ENCODE measurements at regions not wholly inside any gene's neighbourhood (a gene's known extent, or its start where the extent isn't known, plus 50 kb on each side); places are given as distances from the start of the nearest gene placed in this dataset.

DNA sequence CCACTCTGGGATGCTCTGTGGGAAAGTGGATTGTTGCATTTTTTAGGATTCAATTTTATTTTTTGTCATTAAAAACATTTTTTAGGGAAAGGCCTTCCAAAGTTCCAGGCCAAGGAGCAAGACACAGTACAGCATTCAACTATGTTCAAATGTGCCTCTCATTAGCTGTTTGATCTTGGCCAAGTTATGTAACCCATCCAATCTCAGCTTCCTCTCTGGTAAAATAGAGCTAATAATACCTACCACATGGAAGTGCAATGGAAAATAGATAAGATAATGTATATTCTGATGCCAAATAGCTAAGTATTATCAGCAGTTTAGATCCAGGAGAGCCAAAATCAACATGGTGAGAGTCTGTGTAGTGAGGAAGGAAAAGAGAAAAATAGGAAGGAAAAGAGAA lies 220.3 kb upstream of the SESN3 start:
- TF ChIP-seq, protein P1, sequence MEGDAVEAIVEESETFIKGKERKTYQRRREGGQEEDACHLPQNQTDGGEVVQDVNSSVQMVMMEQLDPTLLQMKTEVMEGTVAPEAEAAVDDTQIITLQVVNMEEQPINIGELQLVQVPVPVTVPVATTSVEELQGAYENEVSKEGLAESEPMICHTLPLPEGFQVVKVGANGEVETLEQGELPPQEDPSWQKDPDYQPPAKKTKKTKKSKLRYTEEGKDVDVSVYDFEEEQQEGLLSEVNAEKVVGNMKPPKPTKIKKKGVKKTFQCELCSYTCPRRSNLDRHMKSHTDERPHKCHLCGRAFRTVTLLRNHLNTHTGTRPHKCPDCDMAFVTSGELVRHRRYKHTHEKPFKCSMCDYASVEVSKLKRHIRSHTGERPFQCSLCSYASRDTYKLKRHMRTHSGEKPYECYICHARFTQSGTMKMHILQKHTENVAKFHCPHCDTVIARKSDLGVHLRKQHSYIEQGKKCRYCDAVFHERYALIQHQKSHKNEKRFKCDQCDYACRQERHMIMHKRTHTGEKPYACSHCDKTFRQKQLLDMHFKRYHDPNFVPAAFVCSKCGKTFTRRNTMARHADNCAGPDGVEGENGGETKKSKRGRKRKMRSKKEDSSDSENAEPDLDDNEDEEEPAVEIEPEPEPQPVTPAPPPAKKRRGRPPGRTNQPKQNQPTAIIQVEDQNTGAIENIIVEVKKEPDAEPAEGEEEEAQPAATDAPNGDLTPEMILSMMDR (IDR thresholded peaks at IDR 0.05): no peak
- TF ChIP-seq POLR2AphosphoS5 (IDR thresholded peaks at IDR 0.05) (no peak), POLR2A (IDR thresholded peaks at IDR 0.05) (no peak)
